ENCODE measurements at regions not wholly inside any gene's neighbourhood (a gene's known extent, or its start where the extent isn't known, plus 50 kb on each side); places are given as distances from the start of the nearest gene placed in this dataset.

DNA sequence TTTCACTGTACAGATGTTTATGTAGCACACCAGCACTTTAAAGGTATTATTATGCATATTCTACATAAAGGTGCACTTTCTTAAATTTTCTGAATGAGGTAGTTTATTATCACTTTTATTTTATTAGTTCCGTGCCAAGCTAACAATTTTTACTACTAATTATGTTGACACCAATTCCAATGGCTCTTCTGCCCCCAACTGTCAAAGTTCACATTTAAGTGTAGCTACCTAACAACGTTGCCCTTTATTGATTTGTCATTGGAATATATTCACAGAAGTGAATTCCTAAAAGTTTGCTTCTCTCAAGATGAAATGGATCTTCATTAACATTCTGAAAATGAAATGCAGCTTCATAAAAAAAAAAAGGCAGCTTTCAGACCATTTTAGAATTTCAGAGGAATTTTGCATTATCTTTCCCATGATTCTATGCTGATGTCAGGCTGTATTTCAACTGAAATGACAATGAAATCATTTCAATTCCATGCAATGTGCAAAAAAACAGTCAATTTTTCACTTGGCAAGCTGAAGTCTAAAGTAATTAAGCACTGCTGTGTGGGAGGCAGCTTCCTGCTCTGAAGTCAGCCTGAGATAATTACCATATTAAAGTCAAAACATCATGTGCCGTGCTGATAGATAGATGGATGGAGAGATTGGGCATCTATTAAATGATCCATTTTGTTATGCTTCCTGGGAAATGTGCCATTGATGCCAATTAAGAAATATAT lies 229.2 kb downstream of the TTLL7 start:
- no peak for TF ChIP-seq EGR1 (IDR thresholded peaks at IDR 0.05)
- no peak for TF ChIP-seq MAX (IDR thresholded peaks at IDR 0.05)
- no peak for TF ChIP-seq EP300 (IDR thresholded peaks at IDR 0.05; ENCODE audit: borderline replicate concordance)
- no peak for TF ChIP-seq USF1 (IDR thresholded peaks at IDR 0.05)
- TF ChIP-seq FOXM1 (IDR thresholded peaks at IDR 0.05; ENCODE audit: borderline replicate concordance, low read depth): no peak
- TF ChIP-seq TEAD4 (IDR thresholded peaks at IDR 0.05): no peak
- TF ChIP-seq, protein P1, sequence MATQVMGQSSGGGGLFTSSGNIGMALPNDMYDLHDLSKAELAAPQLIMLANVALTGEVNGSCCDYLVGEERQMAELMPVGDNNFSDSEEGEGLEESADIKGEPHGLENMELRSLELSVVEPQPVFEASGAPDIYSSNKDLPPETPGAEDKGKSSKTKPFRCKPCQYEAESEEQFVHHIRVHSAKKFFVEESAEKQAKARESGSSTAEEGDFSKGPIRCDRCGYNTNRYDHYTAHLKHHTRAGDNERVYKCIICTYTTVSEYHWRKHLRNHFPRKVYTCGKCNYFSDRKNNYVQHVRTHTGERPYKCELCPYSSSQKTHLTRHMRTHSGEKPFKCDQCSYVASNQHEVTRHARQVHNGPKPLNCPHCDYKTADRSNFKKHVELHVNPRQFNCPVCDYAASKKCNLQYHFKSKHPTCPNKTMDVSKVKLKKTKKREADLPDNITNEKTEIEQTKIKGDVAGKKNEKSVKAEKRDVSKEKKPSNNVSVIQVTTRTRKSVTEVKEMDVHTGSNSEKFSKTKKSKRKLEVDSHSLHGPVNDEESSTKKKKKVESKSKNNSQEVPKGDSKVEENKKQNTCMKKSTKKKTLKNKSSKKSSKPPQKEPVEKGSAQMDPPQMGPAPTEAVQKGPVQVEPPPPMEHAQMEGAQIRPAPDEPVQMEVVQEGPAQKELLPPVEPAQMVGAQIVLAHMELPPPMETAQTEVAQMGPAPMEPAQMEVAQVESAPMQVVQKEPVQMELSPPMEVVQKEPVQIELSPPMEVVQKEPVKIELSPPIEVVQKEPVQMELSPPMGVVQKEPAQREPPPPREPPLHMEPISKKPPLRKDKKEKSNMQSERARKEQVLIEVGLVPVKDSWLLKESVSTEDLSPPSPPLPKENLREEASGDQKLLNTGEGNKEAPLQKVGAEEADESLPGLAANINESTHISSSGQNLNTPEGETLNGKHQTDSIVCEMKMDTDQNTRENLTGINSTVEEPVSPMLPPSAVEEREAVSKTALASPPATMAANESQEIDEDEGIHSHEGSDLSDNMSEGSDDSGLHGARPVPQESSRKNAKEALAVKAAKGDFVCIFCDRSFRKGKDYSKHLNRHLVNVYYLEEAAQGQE (IDR thresholded peaks at IDR 0.05; ENCODE audit: low read depth): no peak
- TF ChIP-seq CEBPB (IDR thresholded peaks at IDR 0.05): no peak
- TF ChIP-seq YY1 (IDR thresholded peaks at IDR 0.05; ENCODE audit: low read depth): no peak
- TF ChIP-seq ZBTB7A (IDR thresholded peaks at IDR 0.05; ENCODE audit: low read depth): no peak
- no peak for TF ChIP-seq RAD21 (IDR thresholded peaks at IDR 0.05; ENCODE audit: low read depth)
- TF ChIP-seq TCF12 (IDR thresholded peaks at IDR 0.05; ENCODE audit: low read depth): no peak

Data from Ishikawa (cell line).